Tibial artery (tissue), 4 donors: ENCODE measurements at regions not wholly inside any gene's neighbourhood (a gene's known extent, or its start where the extent isn't known, plus 50 kb on each side); places are given as distances from the start of the nearest gene placed in this dataset.

Source experiments
- DNase-seq, 2 donors: peaks; one replicate each; pipeline ENCODE4 v3.0.0-alpha.2; 2019
- H3K27ac ChIP-seq, 2 donors: fragments of 200-600 bp; sonication (generic) in 1 of 2; 1 replicate in 1 of 2; 2 replicates in 1 of 2; pipeline ENCODE4 v1.5.1; 2018 to 2019; ENCODE audit warnings: mild to moderate bottlenecking in 1 of 2
- H3K27me3 ChIP-seq, 2 donors: fragments of 200-600 bp; sonication (generic) in 1 of 2; one replicate each; pipeline versions ENCODE4 v1.5.1 to v1.6.0; 2016 to 2019
- H3K36me3 ChIP-seq, 3 donors: fragments of 200-600 bp; sonication (generic) in 2 of 3; one replicate each; pipeline ENCODE4 v1.5.1; 2016 to 2019; ENCODE audit warnings: mild to moderate bottlenecking in 2 of 3
- H3K4me1 ChIP-seq, 4 donors: fragments of 200-600 bp; sonication (generic) in 2 of 4; 1 replicate in 3 of 4; 2 replicates in 1 of 4; pipeline ENCODE4 v1.5.1; 2016 to 2019
- H3K4me3 ChIP-seq, 2 donors: fragments of 200-600 bp; sonication (generic) in 1 of 2; 1 replicate in 1 of 2; 2 replicates in 1 of 2; pipeline ENCODE4 v1.5.1; 2018 to 2019; ENCODE audit warnings: mild to moderate bottlenecking in 2 of 2
- H3K9me3 ChIP-seq, 3 donors: fragments of 200-600 bp; sonication (generic) in 1 of 3; one replicate each; pipeline ENCODE4 v1.5.1; 2016 to 2019
- intact Hi-C: fragments of 100-400 bp; cut with DNase I; formaldehyde crosslinking; loops from one replicate; pipeline ENCODE4 v1.15.0; 2023; ENCODE audit warnings: low total_unique reads
- TF ChIP-seq, protein P1 (sequence below), 2 experiments: fragments of 200-600 bp in 1 of 2; fragments of 450-650 bp in 1 of 2; IDR thresholded peaks; one replicate each; pipeline ENCODE4 v1.5.1; 2017 to 2019; ENCODE audit warnings: antibody characterized with exemption in 2 of 2, mild to moderate bottlenecking in 1 of 2, moderate library complexity in 1 of 2

DNA sequence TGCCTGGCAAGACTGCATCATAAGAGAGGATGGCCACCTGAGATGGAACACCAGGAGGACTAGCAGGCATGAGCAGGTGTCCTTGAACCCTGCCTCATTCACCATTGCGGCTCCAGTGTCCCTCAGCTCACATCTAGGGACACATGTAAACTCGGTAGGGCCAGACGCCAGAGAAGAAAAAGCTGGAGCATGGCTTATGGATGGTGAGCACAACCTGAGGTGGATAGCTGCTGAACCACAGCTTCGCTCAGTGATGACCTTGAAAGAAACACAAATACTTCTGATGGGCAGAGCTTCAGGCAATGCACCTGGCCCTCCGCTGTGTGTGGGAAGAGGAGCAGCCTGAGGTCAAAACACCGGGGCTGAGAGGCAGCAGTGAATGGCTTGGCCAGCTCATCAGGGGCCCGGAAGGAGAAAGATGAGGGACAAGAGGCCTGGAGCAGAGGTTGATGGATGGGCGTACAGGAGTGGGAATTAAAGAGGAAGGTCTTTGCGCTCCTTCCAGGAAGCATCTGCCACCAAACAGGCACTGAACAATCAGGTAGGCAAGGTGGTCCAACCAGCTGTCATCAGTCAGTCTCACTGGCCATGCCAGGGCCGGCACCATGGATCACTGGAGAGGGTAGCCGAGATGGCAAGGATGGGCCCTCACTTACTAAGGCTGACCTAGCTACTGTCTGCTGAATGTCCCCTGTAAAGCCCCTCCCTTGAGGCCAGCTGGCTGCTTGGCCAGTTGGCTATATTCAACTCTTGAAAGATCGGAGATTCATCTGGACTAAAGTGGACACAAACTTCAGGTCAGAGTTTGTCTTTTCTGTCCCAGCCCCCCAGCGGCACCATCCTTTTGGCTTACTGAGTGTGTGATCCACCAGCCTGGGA is 89.7 kb downstream of the MYEOV start:
- Histone ChIP-seq H3K27ac (no peak overlapping the region), H3K9me3 (peaks cover 6 to 10% (median 9%) of the 10 kb centered on the region in 3 donors), H3K4me3 (no peak overlapping the region), H3K4me1 (no peaks in the 10 kb centered on the region), H3K27me3 (no peaks in the 10 kb centered on the region), H3K36me3 (no peaks in the 10 kb centered on the region)
- DNase-seq: peak in 1 of 2 donors; percentile 32
- TF ChIP-seq, protein P1, sequence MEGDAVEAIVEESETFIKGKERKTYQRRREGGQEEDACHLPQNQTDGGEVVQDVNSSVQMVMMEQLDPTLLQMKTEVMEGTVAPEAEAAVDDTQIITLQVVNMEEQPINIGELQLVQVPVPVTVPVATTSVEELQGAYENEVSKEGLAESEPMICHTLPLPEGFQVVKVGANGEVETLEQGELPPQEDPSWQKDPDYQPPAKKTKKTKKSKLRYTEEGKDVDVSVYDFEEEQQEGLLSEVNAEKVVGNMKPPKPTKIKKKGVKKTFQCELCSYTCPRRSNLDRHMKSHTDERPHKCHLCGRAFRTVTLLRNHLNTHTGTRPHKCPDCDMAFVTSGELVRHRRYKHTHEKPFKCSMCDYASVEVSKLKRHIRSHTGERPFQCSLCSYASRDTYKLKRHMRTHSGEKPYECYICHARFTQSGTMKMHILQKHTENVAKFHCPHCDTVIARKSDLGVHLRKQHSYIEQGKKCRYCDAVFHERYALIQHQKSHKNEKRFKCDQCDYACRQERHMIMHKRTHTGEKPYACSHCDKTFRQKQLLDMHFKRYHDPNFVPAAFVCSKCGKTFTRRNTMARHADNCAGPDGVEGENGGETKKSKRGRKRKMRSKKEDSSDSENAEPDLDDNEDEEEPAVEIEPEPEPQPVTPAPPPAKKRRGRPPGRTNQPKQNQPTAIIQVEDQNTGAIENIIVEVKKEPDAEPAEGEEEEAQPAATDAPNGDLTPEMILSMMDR (IDR thresholded peaks at IDR 0.05): no peak
- intact Hi-C loops: no loop called here

DNA sequence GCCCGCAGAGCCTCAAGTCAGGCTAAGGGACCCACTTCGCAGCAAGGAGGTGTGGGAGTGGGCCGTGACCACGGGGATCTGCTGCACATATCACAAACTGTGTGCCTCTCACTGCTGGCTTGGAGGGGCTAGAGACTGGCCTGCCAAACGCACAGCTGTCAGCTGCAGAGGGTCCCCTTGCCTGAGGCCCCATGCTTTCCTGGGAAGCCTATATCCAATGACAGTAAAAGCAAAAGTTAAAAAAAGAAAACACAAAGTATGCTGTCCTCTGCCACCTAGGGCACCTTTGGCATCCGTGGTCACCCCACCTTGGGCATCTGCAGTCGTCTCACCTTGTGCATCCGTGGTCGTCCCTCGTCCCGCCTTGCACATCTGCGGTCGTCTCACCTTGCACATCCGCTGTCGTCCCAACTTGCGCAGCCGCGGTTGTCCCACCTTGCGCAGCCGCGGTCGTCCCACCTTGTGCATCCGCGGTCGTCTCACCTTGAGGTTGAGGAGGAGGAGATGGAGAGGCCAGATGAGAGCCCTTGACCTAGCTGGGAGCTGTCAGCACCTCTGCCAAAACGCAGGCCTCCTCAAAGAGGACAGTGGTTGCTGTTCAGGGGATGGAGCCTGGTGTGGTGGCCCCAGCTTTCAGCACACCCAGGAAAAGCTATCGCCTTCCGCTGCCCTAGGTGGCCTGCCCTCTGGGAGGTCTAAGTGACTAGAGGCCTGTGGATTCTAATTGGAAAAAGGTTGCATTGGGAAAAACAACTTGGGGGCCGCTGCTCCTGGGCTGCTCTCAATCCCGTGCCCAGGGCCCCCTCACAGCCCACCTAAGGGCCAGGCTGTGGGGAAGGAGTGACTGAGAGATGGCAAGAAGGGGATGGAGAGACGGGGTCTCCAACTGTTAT is 90.5 kb downstream of the MYEOV start:
- peak in 1 of 2 donors; percentile 56 for DNase-seq

DNA sequence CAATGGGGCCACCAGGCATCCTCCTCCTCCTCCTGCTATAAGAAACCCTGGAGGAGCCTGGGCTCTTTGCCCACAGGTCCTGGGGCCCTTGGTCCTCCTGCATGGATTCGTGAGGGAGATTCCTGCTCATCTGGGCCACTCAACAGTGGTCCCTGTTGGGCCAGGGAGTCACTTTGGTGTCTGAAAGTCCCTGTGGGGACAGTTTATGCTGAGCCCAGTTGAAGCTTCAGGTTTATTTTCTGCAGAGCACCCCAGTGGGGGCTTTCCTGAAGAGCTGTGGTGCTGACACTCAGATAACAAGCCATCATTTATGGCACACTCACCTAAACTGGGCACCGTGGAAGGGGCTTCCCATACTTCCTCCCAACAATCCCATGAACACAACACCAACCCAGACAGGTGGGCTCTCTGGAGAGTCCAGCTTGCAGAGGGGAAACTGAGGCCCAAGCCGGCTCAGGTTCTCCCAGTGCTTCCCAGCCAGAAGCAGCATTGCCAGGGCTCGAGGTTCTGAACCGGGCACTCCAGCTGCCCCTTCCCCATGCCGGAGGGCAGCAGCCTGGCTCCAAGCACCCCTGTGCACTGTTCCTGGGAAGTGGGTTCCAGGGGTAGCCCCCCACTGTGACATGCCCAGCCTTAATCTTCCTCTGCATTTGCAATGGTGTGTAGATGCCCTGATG is 91.3 kb downstream of the MYEOV start:
- Histone ChIP-seq H3K4me1 (no peaks in the 10 kb centered on the region), H3K9me3 (peaks cover 9 to 13% (median 11%) of the 10 kb centered on the region in 3 donors), H3K27ac (no peak overlapping the region), H3K4me3 (no peak overlapping the region), H3K27me3 (no peaks in the 10 kb centered on the region), H3K36me3 (no peaks in the 10 kb centered on the region)
- intact Hi-C loops: no loop called here
- TF ChIP-seq, protein P1 (IDR thresholded peaks at IDR 0.05): no peak
- DNase-seq: peak in 1 of 2 donors; percentile 55

More for the DNA sequence above, 90.5 kb downstream of the MYEOV start:
- no peaks in the 10 kb centered on the region for H3K27me3 ChIP-seq
- no peak overlapping the region for H3K27ac ChIP-seq
- no peak overlapping the region for H3K4me3 ChIP-seq
- intact Hi-C loops: no loop called here
- H3K36me3 ChIP-seq: no peaks in the 10 kb centered on the region
- H3K9me3 ChIP-seq: peaks cover 9 to 13% (median 11%) of the 10 kb centered on the region in 3 donors
- no peaks in the 10 kb centered on the region for H3K4me1 ChIP-seq
- TF ChIP-seq, protein P1 (IDR thresholded peaks at IDR 0.05): no peak

DNA sequence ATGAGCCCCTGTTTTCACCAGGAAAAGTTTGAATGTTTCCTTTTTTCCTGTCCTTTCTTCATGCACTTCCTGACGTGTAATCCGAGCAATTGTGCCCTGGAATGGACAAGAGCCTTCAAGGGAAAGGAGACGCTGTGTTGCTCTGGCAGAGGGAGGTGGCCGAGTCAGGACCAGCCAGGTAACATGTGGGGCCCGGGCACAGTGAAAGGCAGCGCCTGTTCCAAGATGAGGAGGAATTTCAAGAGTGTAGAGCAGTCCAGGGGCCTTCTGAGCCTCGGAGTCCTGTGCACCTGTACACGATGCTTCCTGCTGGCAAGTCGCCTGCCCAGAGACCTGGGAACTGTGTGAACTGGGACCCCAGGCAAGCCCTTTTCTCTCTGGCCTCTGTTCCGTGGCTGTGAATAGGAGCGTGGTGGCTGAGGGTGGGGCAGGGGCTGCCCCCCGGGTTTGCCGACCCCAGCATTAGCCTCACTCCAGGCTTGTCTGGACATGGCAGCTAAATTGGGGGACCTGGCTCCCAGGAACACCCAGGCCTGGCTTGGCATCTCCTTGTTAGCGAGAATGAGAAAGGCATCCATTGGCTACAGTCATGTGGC is 92.0 kb downstream of the MYEOV start:
- H3K27ac ChIP-seq: no peak overlapping the region
- H3K27me3 ChIP-seq: peaks cover 0 to 4% of the 10 kb centered on the region in 2 donors
- intact Hi-C loops: no loop called here
- peak in 1 of 2 donors; percentile 54 for DNase-seq
- no peaks in the 10 kb centered on the region for H3K36me3 ChIP-seq
- H3K4me3 ChIP-seq: no peak overlapping the region
- H3K4me1 ChIP-seq: no peaks in the 10 kb centered on the region
- peaks cover 9 to 13% (median 11%) of the 10 kb centered on the region in 3 donors for H3K9me3 ChIP-seq
- TF ChIP-seq, protein P1 (IDR thresholded peaks at IDR 0.05): no peak
